Kidney (tissue), 13 donors: ENCODE measurements at regions not wholly inside any gene's neighbourhood (a gene's known extent, or its start where the extent isn't known, plus 50 kb on each side); places are given as distances from the start of the nearest gene placed in this dataset.
"Not testable (repeated sequence)": the region's sequence is repeated elsewhere in the genome, so short reads cannot be mapped to it uniquely, and the experiment has no call there.

Experiments
- DNase-seq, 5 donors: peaks; one replicate each; pipeline ENCODE4 v3.0.0-alpha.2; 2013 to 2020
- FAIRE-seq: peaks from 2 replicates; lab custom pipeline; 2012; peaks lifted over from hg19 to GRCh38; lab: Jason Lieb, UNC
- H3K27ac ChIP-seq, 2 donors: one replicate each; pipeline ENCODE4 v1.7.0; 2013; ENCODE audit warnings: low read depth in 2 of 2, low read length in 2 of 2, inconsistent platforms in 1 of 2
- H3K27me3 ChIP-seq: one replicate; pipeline ENCODE4 v1.7.1; 2013; ENCODE audit warnings: low read length, inconsistent platforms; ENCODE audit not compliant: control insufficient read depth, insufficient read depth
- H3K36me3 ChIP-seq, 3 donors: one replicate each; pipeline versions ENCODE4 v1.7.0 to v1.7.1; 2013; ENCODE audit warnings: low read length in 3 of 3, control low read depth in 1 of 3, inconsistent platforms in 1 of 3; ENCODE audit not compliant: insufficient read depth in 3 of 3, control insufficient read depth in 2 of 3
- H3K4me1 ChIP-seq, 3 donors: one replicate each; pipeline versions ENCODE4 v1.7.0 to v1.7.1; 2013; ENCODE audit warnings: low read length in 3 of 3, inconsistent platforms in 1 of 3, low read depth in 1 of 3; ENCODE audit not compliant: control insufficient read depth in 2 of 3, insufficient read depth in 2 of 3
- H3K4me3 ChIP-seq, 3 donors: one replicate each; pipeline versions ENCODE4 v1.7.0 to v1.8.1; 2013; ENCODE audit warnings: low read length in 3 of 3, control low read depth in 1 of 3, inconsistent platforms in 1 of 3
- H3K9ac ChIP-seq, 3 donors: one replicate each; pipeline versions ENCODE4 v1.7.0 to v1.7.1; 2013; ENCODE audit warnings: low read length in 3 of 3, control low read depth in 1 of 3, inconsistent platforms in 1 of 3
- H3K9me3 ChIP-seq, 3 donors: one replicate each; pipeline versions ENCODE4 v1.7.0 to v1.7.1; 2013; ENCODE audit warnings: low read length in 3 of 3, control low read depth in 1 of 3, inconsistent platforms in 1 of 3; ENCODE audit not compliant: control insufficient read depth in 2 of 3, insufficient read depth in 1 of 3
- intact Hi-C: fragments of 100-400 bp; cut with DNase I; formaldehyde crosslinking; loops from one replicate; pipeline ENCODE4 v1.11.1; 2022
- TF ChIP-seq, protein P1 (sequence below): IDR thresholded peaks from 3 replicates; pipeline ENCODE4 v1.5.1; 2012; ENCODE audit warnings: mild to moderate bottlenecking, moderate library complexity, borderline replicate concordance; ENCODE audit not compliant: insufficient read depth; ENCODE audit errors: extremely low read depth
- donor health status: control.
- donor health status: control.
- donor health status: control.
- donor health status: control.
- donor health status: control.
- donor health status: DM: yes; HTN: yes; CAD: no.
- donor health status: Normal renal cell carcinoma (clear cell type).

DNA sequence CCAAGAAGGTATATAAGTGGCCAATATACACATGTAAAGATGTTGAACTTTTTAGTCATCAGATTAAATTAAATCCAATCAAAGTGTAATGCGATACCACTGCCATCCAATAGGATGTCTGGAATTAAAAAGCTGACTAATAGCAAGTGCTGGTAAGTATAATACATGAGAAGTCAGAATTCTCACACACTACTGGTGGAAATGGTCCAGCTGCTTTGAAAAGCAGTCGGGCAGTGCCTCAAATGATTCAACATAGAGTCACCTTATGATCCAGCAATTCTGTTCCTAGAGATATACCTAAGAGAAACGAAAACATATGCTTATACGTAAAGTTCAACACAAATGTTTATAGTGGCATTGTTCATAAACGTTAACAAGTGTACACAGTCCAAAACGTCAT is 124.1 kb upstream of the MYT1L start:
- DNase-seq (no peak), FAIRE-seq (no peak)
- no peak overlapping the region for H3K27ac ChIP-seq
- no peak overlapping the region for H3K4me3 ChIP-seq
- H3K27me3 ChIP-seq: no peaks in the 10 kb centered on the region
- TF ChIP-seq, protein P1, sequence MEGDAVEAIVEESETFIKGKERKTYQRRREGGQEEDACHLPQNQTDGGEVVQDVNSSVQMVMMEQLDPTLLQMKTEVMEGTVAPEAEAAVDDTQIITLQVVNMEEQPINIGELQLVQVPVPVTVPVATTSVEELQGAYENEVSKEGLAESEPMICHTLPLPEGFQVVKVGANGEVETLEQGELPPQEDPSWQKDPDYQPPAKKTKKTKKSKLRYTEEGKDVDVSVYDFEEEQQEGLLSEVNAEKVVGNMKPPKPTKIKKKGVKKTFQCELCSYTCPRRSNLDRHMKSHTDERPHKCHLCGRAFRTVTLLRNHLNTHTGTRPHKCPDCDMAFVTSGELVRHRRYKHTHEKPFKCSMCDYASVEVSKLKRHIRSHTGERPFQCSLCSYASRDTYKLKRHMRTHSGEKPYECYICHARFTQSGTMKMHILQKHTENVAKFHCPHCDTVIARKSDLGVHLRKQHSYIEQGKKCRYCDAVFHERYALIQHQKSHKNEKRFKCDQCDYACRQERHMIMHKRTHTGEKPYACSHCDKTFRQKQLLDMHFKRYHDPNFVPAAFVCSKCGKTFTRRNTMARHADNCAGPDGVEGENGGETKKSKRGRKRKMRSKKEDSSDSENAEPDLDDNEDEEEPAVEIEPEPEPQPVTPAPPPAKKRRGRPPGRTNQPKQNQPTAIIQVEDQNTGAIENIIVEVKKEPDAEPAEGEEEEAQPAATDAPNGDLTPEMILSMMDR: no peak
- H3K9ac ChIP-seq: no peak overlapping the region
- no peaks in the 10 kb centered on the region for H3K9me3 ChIP-seq
- intact Hi-C loops: no loop called here
- no peaks in the 10 kb centered on the region for H3K4me1 ChIP-seq
- H3K36me3 ChIP-seq: no peaks in the 10 kb centered on the region

DNA sequence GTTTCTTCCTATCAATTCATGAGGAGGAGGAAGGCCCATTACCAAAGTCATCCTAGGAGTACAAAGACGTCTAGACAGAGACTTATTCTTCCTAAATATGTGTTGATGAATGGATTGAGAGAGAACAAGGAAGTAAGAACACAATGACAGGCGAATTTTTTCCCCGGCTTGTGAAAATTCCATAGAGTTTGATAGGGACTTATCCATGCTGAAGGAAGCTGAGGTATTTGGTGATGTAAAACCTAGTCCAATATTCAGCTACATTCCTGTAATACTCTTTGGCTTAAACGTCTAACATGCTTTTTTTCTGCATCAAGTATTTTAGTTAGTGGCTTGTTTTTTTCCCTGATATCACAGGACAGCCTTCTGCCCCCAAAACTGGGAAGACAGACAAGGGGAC is 121.9 kb upstream of the MYT1L start:
- H3K27ac ChIP-seq: no peak overlapping the region
- H3K9me3 ChIP-seq: no peaks in the 10 kb centered on the region
- no peak overlapping the region for H3K9ac ChIP-seq
- no peaks in the 10 kb centered on the region for H3K4me1 ChIP-seq
- TF ChIP-seq, protein P1: no peak
- H3K36me3 ChIP-seq: no peaks in the 10 kb centered on the region
- H3K27me3 ChIP-seq: no peaks in the 10 kb centered on the region
- FAIRE-seq (no peak), DNase-seq (no peak)
- intact Hi-C loops: no loop called here
- no peak overlapping the region for H3K4me3 ChIP-seq

DNA sequence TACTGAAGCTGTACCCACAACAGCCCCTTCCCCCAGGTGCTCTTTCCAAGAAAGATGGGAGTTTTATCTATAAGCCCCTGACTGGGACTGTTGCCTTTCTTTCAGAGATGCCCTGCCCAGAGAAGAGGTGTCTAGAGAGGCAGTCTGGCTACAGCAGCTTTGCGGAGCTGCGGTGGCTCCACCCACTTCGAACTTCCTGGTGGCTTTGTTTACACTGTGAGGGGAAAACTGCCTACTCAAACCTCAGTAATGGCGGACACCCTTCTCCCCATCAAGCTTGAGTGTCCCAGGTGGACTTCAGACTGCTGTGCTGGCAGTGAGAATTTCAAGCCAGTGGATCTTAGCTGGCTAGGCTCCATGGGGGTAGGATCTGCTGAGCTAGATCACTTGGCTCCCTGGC is 120.2 kb upstream of the MYT1L start:
- H3K4me1 ChIP-seq, H3K36me3 ChIP-seq, H3K9me3 ChIP-seq, H3K27ac ChIP-seq, H3K27me3 ChIP-seq, intact Hi-C loops, DNase-seq, FAIRE-seq, H3K4me3 ChIP-seq, H3K9ac ChIP-seq: not testable (repeated sequence)

DNA sequence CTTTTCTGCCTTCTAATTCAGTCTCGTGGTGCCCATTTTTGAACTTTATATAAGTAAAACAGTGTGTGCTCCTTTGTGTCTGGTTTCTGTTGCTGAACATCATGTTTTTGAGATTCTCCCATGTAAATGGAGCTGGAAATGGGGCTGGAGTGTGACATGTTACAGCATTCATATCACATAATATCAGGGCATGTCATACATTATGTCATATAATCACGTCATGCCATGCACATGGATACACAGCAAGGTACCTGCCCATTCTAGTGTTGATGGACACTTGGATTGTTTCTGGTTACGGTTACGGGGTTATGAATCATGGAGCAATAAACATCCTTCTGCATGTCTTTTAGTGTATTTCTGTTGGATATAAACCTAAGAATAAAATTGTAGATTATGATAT is 117.1 kb upstream of the MYT1L start:
- Histone ChIP-seq H3K9me3 (no peaks in the 10 kb centered on the region), H3K36me3 (no peaks in the 10 kb centered on the region), H3K4me3 (no peak overlapping the region), H3K9ac (no peak overlapping the region), H3K4me1 (no peaks in the 10 kb centered on the region), H3K27me3 (no peaks in the 10 kb centered on the region), H3K27ac (no peak overlapping the region)
- TF ChIP-seq, protein P1: no peak
- DNase-seq (no peak), FAIRE-seq (no peak)
- intact Hi-C loops: no loop called here
